PC-9 (cell line): ENCODE measurements at regions not wholly inside any gene's neighbourhood (a gene's known extent, or its start where the extent isn't known, plus 50 kb on each side); places are given as distances from the start of the nearest gene placed in this dataset.

Experiments
- BruUV-seq: library from RNA; stranded (reverse); fragments of 400-500 nt; replicated peaks from 2 replicates; lab custom pipeline; 2021; lab: Mats Ljungman, UMichigan
- CTCF ChIA-PET: fragments of 300-600 bp; sonication (Branson Sonifier 250); formaldehyde crosslinking; loops from one replicate; lab custom pipeline; 2022; ENCODE audit warnings: antibody characterized with exemption; lab: Charles Lee
- POLR2A ChIA-PET: fragments of 300-600 bp; sonication (Branson Sonifier 250); formaldehyde crosslinking; loops from one replicate; lab custom pipeline; 2022; ENCODE audit warnings: antibody characterized with exemption; ENCODE audit not compliant: unreplicated experiment; lab: Charles Lee
- DNase-seq, 2 experiments: peaks; one replicate each; pipeline versions ENCODE4 v3.0.0 to v3.0.0-alpha.2; 2015 to 2022; ENCODE audit warnings: mixed read lengths in 1 of 2
- H2AFZ ChIP-seq: fragments of 200-600 bp; sonication (generic); 2 replicates; pipeline ENCODE4 v1.8.1; 2017; ENCODE audit warnings: antibody characterized with exemption
- H3F3A ChIP-seq: fragments of 200-600 bp; sonication (generic); 2 replicates; pipeline ENCODE4 v1.8.1; 2017; ENCODE audit warnings: antibody characterized with exemption, mild to moderate bottlenecking, low read depth; ENCODE audit not compliant: insufficient read depth
- H3K27ac ChIP-seq: fragments of 200-600 bp; sonication (generic); 2 replicates; pipeline ENCODE4 v1.6.1; 2016; ENCODE audit warnings: mixed run types
- H3K27me3 ChIP-seq: fragments of 200-600 bp; sonication (generic); 2 replicates; pipeline ENCODE4 v1.6.1; 2016; ENCODE audit warnings: low read depth, mixed run types; ENCODE audit not compliant: insufficient read depth
- H3K36me3 ChIP-seq: fragments of 200-600 bp; sonication (generic); 2 replicates; pipeline ENCODE4 v1.6.1; 2016; ENCODE audit warnings: low read depth, mixed run types
- H3K4me1 ChIP-seq: fragments of 200-600 bp; sonication (generic); replicated peaks from 2 replicates; pipeline ENCODE4 v1.6.1; 2016; ENCODE audit warnings: mixed run types; ENCODE audit not compliant: insufficient read depth
- H3K4me2 ChIP-seq: fragments of 200-600 bp; sonication (generic); 2 replicates; pipeline ENCODE4 v1.6.1; 2017; ENCODE audit warnings: mixed run types
- H3K4me3 ChIP-seq: fragments of 200-600 bp; sonication (generic); 2 replicates; pipeline ENCODE4 v1.6.1; 2016; ENCODE audit warnings: mixed run types
- H3K79me2 ChIP-seq: fragments of 200-600 bp; sonication (generic); 2 replicates; pipeline ENCODE4 v1.6.1; 2017; ENCODE audit warnings: low read depth, mixed run types
- H3K9me2 ChIP-seq: fragments of 200-600 bp; sonication (generic); 2 replicates; pipeline ENCODE4 v1.8.1; 2017; ENCODE audit warnings: mild to moderate bottlenecking; ENCODE audit not compliant: insufficient read depth
- H3K9me3 ChIP-seq: fragments of 200-600 bp; sonication (generic); 2 replicates; pipeline ENCODE4 v1.8.1; 2016; ENCODE audit warnings: low read depth; ENCODE audit not compliant: insufficient read depth
- H4K20me1 ChIP-seq: fragments of 200-600 bp; sonication (generic); 2 replicates; pipeline ENCODE4 v1.8.1; 2017; ENCODE audit not compliant: insufficient read depth
- EZH2 ChIP-seq: fragments of 200-600 bp; sonication (generic); IDR thresholded peaks from 2 replicates; pipeline ENCODE4 v1.8.0; 2017; ENCODE audit warnings: antibody characterized with exemption, low read depth
- intact Hi-C: fragments of 100-400 bp; cut with micrococcal nuclease; formaldehyde crosslinking; loops from one replicate; pipeline ENCODE4 v1.10.0; 2022; ENCODE audit not compliant: unreplicated experiment
- TF ChIP-seq, protein P1 (sequence below): fragments of 200-600 bp; sonication (generic); conservative IDR thresholded peaks from 2 replicates; pipeline ENCODE4 v1.6.1; 2017; ENCODE audit warnings: mixed run types, antibody characterized with exemption, mild to moderate bottlenecking, moderate library complexity

- DNase-seq = no peak
- Histone ChIP-seq H3K9me3 (no peaks in the 10 kb centered on the region), H3K4me3 (no peak overlapping the region), H3K79me2 (no peaks in the 10 kb centered on the region), H3K27ac (no peak overlapping the region), H3F3A (no peaks in the 10 kb centered on the region), H3K9me2 (no peaks in the 10 kb centered on the region), H3K27me3 (no peaks in the 10 kb centered on the region), H3K4me2 (no peak overlapping the region), H3K36me3 (no peaks in the 10 kb centered on the region), H3K4me1 (no peaks in the 10 kb centered on the region), H4K20me1 (no peaks in the 10 kb centered on the region), H2AFZ (no peak overlapping the region)
- POLR2A ChIA-PET = no interaction called here
- no peak for TF ChIP-seq EZH2
- TF ChIP-seq, protein P1, sequence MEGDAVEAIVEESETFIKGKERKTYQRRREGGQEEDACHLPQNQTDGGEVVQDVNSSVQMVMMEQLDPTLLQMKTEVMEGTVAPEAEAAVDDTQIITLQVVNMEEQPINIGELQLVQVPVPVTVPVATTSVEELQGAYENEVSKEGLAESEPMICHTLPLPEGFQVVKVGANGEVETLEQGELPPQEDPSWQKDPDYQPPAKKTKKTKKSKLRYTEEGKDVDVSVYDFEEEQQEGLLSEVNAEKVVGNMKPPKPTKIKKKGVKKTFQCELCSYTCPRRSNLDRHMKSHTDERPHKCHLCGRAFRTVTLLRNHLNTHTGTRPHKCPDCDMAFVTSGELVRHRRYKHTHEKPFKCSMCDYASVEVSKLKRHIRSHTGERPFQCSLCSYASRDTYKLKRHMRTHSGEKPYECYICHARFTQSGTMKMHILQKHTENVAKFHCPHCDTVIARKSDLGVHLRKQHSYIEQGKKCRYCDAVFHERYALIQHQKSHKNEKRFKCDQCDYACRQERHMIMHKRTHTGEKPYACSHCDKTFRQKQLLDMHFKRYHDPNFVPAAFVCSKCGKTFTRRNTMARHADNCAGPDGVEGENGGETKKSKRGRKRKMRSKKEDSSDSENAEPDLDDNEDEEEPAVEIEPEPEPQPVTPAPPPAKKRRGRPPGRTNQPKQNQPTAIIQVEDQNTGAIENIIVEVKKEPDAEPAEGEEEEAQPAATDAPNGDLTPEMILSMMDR = no peak
- CTCF ChIA-PET = no interaction called here
- no TSS peak for BruUV-seq
- intact Hi-C loops = no loop called here
Measured at GRCh38 chr6:98514073-98514720, 320.2 kb upstream of the POU3F2 start.

DNA sequence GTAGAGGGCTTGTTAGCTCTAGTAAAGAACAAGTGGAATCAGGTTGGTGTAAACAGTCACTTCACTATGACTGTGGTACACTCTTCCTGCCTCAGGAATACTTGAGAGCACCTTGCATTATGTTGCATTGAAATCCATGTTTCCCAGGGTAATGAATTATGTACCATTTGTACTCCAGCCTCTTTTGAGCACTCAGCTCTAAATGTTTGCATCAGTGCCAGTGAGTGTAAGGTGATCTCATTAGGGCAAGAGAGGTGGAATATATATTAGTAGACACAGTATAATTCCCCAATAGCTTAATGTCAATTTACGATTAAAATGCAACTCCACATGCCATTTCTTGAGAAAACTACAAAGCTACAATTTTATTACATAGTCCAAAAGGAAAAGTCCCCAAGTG is 319.6 kb upstream of the POU3F2 start:
- intact Hi-C loops = no loop called here
- no TSS peak for BruUV-seq
- ChIA-PET POLR2A (no interaction called here), CTCF (no interaction called here)
- Histone ChIP-seq H2AFZ (no peak overlapping the region), H3K4me1 (no peaks in the 10 kb centered on the region), H3K27me3 (no peaks in the 10 kb centered on the region), H3K36me3 (no peaks in the 10 kb centered on the region), H3K9me2 (no peaks in the 10 kb centered on the region), H3K4me2 (no peak overlapping the region), H4K20me1 (no peaks in the 10 kb centered on the region), H3K9me3 (no peaks in the 10 kb centered on the region), H3K4me3 (no peak overlapping the region), H3K79me2 (no peaks in the 10 kb centered on the region), H3F3A (no peaks in the 10 kb centered on the region), H3K27ac (no peak overlapping the region)
- TF ChIP-seq EZH2 = no peak
- TF ChIP-seq, protein P1 = no peak
- DNase-seq = no peak

- H3K4me3 ChIP-seq = no peak overlapping the region
- TF ChIP-seq, protein P1 = no peak
- TF ChIP-seq EZH2 = no peak
- intact Hi-C loops = no loop called here
Measured at GRCh38 chr6:98516206-98516605, 318.2 kb upstream of the POU3F2 start.

More at GRCh38 chr6:98516206-98516605, 318.2 kb upstream of the POU3F2 start:
- Histone ChIP-seq H3F3A (no peaks in the 10 kb centered on the region), H3K9me3 (no peaks in the 10 kb centered on the region), H3K4me2 (no peak overlapping the region), H3K4me1 (no peaks in the 10 kb centered on the region), H3K27me3 (no peaks in the 10 kb centered on the region), H3K27ac (no peak overlapping the region), H3K9me2 (no peaks in the 10 kb centered on the region), H3K79me2 (no peaks in the 10 kb centered on the region), H3K36me3 (no peaks in the 10 kb centered on the region), H4K20me1 (no peaks in the 10 kb centered on the region), H2AFZ (no peak overlapping the region)
- ChIA-PET CTCF (no interaction called here), POLR2A (no interaction called here)
- no peak for DNase-seq
- BruUV-seq = no TSS peak
